ENCODE measurements at regions not wholly inside any gene's neighbourhood (a gene's known extent, or its start where the extent isn't known, plus 50 kb on each side); places are given as distances from the start of the nearest gene placed in this dataset.

DNA sequence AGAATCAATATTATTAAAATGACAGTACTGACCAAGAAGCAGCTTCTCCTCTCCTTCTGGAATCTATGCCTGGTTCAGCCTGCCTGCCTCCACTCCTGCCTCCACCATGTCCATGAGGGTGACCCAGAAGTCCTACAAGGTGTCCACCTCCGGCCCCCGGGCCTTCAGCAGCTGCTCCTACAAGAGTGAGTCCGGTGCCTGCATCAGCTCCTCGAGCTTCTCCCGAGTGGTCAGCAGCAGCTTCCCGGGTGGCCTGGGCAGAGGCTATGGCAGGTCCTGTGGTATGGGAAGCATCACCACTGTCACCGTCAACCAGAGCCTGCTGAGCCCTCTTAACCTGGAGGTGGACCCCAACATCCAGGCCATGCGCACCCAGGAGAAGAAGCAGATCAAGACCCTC lies 822.4 kb upstream of the NEGR1 start:
- no peak overlapping the region for H3K27ac Mint-ChIP-seq
- H3K9me3 Mint-ChIP-seq (ENCODE audit: low read depth), result peaks cover 15% of the 10 kb centered on the region
- no peaks in the 10 kb centered on the region for H3K36me3 Mint-ChIP-seq (ENCODE audit: insufficient read depth)
- no peak for DNase-seq (ENCODE audit: low spot score, unreplicated experiment)
- no peak overlapping the region for H3K4me3 Mint-ChIP-seq (ENCODE audit: low read depth)
- no peak for TF ChIP-seq CTCF (IDR thresholded peaks at IDR 0.05; ENCODE audit: unreplicated experiment)
- no peaks in the 10 kb centered on the region for H3K27me3 Mint-ChIP-seq
- H3K4me1 Mint-ChIP-seq (ENCODE audit: low read depth), result no peaks in the 10 kb centered on the region

DNA sequence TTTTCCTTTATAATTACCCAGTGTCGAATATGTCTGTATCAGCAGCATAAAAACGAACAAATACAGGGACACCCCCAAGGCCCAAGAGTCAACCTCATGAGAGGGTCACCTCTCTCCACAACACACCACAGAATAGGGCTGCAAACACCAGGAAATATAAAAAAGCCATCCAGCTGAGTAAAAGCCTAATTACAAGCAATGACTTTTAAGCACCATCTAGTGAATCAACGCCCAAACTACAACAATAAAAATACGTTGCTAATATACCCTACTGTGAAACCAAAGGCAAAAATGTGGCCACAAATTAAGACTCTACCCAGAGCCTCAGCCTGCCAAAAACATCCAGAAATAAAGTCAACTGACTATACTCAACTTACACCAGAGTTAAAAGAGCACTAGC lies 817.9 kb upstream of the NEGR1 start:
- TF ChIP-seq CTCF (IDR thresholded peaks at IDR 0.05; ENCODE audit: unreplicated experiment), result peak; percentile 7
- no peaks in the 10 kb centered on the region for H3K4me1 Mint-ChIP-seq (ENCODE audit: low read depth)
- H3K27me3 Mint-ChIP-seq, result no peaks in the 10 kb centered on the region
- no peak overlapping the region for H3K4me3 Mint-ChIP-seq (ENCODE audit: low read depth)
- H3K36me3 Mint-ChIP-seq (ENCODE audit: insufficient read depth), result no peaks in the 10 kb centered on the region
- no peak overlapping the region for H3K27ac Mint-ChIP-seq
- H3K9me3 Mint-ChIP-seq (ENCODE audit: low read depth), result peaks cover 10% of the 10 kb centered on the region
- DNase-seq (ENCODE audit: low spot score, unreplicated experiment), result no peak

GRCh38 chr1:73097917-73098316 lies 815.6 kb upstream of the NEGR1 start:
- Mint-ChIP-seq H3K27ac (no peak overlapping the region), H3K36me3 (ENCODE audit: insufficient read depth) (no peaks in the 10 kb centered on the region), H3K4me1 (ENCODE audit: low read depth) (no peaks in the 10 kb centered on the region), H3K4me3 (ENCODE audit: low read depth) (no peak overlapping the region), H3K27me3 (no peaks in the 10 kb centered on the region), H3K9me3 (ENCODE audit: low read depth) (no peaks in the 10 kb centered on the region)
- no peak for DNase-seq (ENCODE audit: low spot score, unreplicated experiment)
- no peak for TF ChIP-seq CTCF (IDR thresholded peaks at IDR 0.05; ENCODE audit: unreplicated experiment)

- no peak for TF ChIP-seq CTCF (IDR thresholded peaks at IDR 0.05; ENCODE audit: unreplicated experiment)
- H3K4me1 Mint-ChIP-seq (ENCODE audit: low read depth), result no peaks in the 10 kb centered on the region
- H3K36me3 Mint-ChIP-seq (ENCODE audit: insufficient read depth), result no peaks in the 10 kb centered on the region
- no peak overlapping the region for H3K4me3 Mint-ChIP-seq (ENCODE audit: low read depth)
- DNase-seq (ENCODE audit: low spot score, unreplicated experiment), result no peak
- no peaks in the 10 kb centered on the region for H3K9me3 Mint-ChIP-seq (ENCODE audit: low read depth)
- H3K27me3 Mint-ChIP-seq, result no peaks in the 10 kb centered on the region
- H3K27ac Mint-ChIP-seq, result no peak overlapping the region
Observed at GRCh38 chr1:73096841-73097240, 814.5 kb upstream of the NEGR1 start.

- H3K4me1 Mint-ChIP-seq (ENCODE audit: low read depth), result no peaks in the 10 kb centered on the region
- no peak overlapping the region for H3K27ac Mint-ChIP-seq
- no peaks in the 10 kb centered on the region for H3K27me3 Mint-ChIP-seq
- H3K9me3 Mint-ChIP-seq (ENCODE audit: low read depth), result peaks cover 7% of the 10 kb centered on the region
- no peak overlapping the region for H3K4me3 Mint-ChIP-seq (ENCODE audit: low read depth)
- DNase-seq (ENCODE audit: low spot score, unreplicated experiment), result no peak
- no peaks in the 10 kb centered on the region for H3K36me3 Mint-ChIP-seq (ENCODE audit: insufficient read depth)
- TF ChIP-seq CTCF (IDR thresholded peaks at IDR 0.05; ENCODE audit: unreplicated experiment), result no peak
Observed at GRCh38 chr1:73092383-73092782, 810.0 kb upstream of the NEGR1 start.
